ENCODE measurements at regions not wholly inside any gene's neighbourhood (a gene's known extent, or its start where the extent isn't known, plus 50 kb on each side); places are given as distances from the start of the nearest gene placed in this dataset.

- H3K27ac ChIP-seq: no peak overlapping the region
- TF ChIP-seq POLR2A (IDR thresholded peaks at IDR 0.05): no peak
- no peak for TF ChIP-seq CTCF (IDR thresholded peaks at IDR 0.05)
- no peak overlapping the region for H3K4me3 ChIP-seq
- no peaks in the 10 kb centered on the region for H3K36me3 ChIP-seq
- intact Hi-C loops (cut with DNase I): no loop called here
- no peaks in the 10 kb centered on the region for H3K27me3 ChIP-seq
- WGBS, 4 donors: 87 to 92% (median 89%) methylated on average over 4 of the region's 4 CpGs
- H3K9me3 ChIP-seq: peaks cover 0 to 15% (median under 1%) of the 10 kb centered on the region in 12 donors
- H3K4me1 ChIP-seq: no peaks in the 10 kb centered on the region
- no peak for ATAC-seq
- no peak for DNase-seq
These were observed 67.9 kb upstream of the SPINK5 start for GRCh38 chr5:147995846-147996245.

GRCh38 chr5:147989994-147990393 lies 73.8 kb upstream of the SPINK5 start:
- H3K27me3 ChIP-seq: no peaks in the 10 kb centered on the region
- H3K4me3 ChIP-seq: no peak overlapping the region
- H3K36me3 ChIP-seq: no peaks in the 10 kb centered on the region
- DNase-seq: no peak
- H3K27ac ChIP-seq: no peak overlapping the region
- H3K9me3 ChIP-seq: no peaks in the 10 kb centered on the region
- ATAC-seq: no peak
- H3K4me1 ChIP-seq: no peaks in the 10 kb centered on the region
- intact Hi-C loops (cut with DNase I): no loop called here
- TF ChIP-seq POLR2A (IDR thresholded peaks at IDR 0.05): no peak
- no peak for TF ChIP-seq CTCF (IDR thresholded peaks at IDR 0.05)

GRCh38 chr5:147989239-147989638 lies 74.5 kb upstream of the SPINK5 start:
- no peaks in the 10 kb centered on the region for H3K27me3 ChIP-seq
- WGBS, 4 donors: 75 to 90% (median 87%) methylated on average over 1 of the region's 1 CpG
- no peaks in the 10 kb centered on the region for H3K9me3 ChIP-seq
- intact Hi-C loops (cut with DNase I): no loop called here
- H3K27ac ChIP-seq: no peak overlapping the region
- ATAC-seq: no peak
- TF ChIP-seq CTCF (IDR thresholded peaks at IDR 0.05) (no peak), POLR2A (IDR thresholded peaks at IDR 0.05) (no peak)
- DNase-seq: no peak
- no peak overlapping the region for H3K4me3 ChIP-seq
- no peaks in the 10 kb centered on the region for H3K4me1 ChIP-seq
- H3K36me3 ChIP-seq: no peaks in the 10 kb centered on the region

- intact Hi-C loops (cut with DNase I): no loop called here
- ATAC-seq: no peak
- Histone ChIP-seq H3K27me3 (no peaks in the 10 kb centered on the region), H3K36me3 (no peaks in the 10 kb centered on the region), H3K4me1 (no peaks in the 10 kb centered on the region), H3K9me3 (no peaks in the 10 kb centered on the region), H3K27ac (no peak overlapping the region), H3K4me3 (no peak overlapping the region)
- 91 to 97% (median 93%) methylated on average over 2 of the region's 2 CpGs for WGBS, 4 donors
- no peak for DNase-seq
- TF ChIP-seq CTCF (IDR thresholded peaks at IDR 0.05): no peak
- TF ChIP-seq POLR2A (IDR thresholded peaks at IDR 0.05): no peak
These were observed 77.5 kb upstream of the SPINK5 start for GRCh38 chr5:147986134-147986757.

Measured in heart left ventricle (tissue), 16 donors.